GM12801 (cell line): ENCODE measurements at regions not wholly inside any gene's neighbourhood (a gene's known extent, or its start where the extent isn't known, plus 50 kb on each side); places are given as distances from the start of the nearest gene placed in this dataset.

Experiments
- TF ChIP-seq, protein P1 (sequence below): IDR thresholded peaks from one replicate; pipeline ENCODE4 v1.5.1; 2011; ENCODE audit warnings: control low read depth; ENCODE audit not compliant: insufficient read length; ENCODE audit errors: extremely low read depth

DNA sequence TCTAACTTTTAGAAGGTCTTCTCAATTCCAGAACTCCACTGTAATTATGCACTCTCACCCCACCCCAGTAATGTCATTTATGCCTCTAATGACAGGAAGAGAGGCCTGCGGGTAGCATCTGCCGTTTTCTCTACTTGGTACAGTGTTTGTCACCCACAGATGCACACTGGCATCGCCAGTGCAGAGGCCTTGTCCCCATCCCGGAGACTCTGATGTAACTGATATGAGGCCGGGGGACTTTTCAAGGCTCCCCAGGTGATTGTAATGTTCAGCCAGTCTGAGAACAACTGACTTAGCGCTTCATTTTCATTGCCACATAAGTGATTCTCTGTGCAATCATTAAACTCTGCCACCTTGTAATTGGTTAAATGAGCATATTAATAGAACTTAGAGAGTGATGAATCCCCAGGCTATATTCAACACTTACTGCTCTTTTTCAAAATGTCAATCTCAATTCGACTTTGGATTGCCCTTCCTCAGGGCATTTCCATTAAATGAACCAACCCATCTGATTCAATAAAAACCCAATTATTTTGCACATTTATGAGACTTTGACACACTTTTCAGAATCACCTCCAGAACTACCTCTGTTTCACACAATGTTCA, 113.2 kb downstream of the HERPUD2 start:
- TF ChIP-seq, protein P1, sequence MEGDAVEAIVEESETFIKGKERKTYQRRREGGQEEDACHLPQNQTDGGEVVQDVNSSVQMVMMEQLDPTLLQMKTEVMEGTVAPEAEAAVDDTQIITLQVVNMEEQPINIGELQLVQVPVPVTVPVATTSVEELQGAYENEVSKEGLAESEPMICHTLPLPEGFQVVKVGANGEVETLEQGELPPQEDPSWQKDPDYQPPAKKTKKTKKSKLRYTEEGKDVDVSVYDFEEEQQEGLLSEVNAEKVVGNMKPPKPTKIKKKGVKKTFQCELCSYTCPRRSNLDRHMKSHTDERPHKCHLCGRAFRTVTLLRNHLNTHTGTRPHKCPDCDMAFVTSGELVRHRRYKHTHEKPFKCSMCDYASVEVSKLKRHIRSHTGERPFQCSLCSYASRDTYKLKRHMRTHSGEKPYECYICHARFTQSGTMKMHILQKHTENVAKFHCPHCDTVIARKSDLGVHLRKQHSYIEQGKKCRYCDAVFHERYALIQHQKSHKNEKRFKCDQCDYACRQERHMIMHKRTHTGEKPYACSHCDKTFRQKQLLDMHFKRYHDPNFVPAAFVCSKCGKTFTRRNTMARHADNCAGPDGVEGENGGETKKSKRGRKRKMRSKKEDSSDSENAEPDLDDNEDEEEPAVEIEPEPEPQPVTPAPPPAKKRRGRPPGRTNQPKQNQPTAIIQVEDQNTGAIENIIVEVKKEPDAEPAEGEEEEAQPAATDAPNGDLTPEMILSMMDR: no peak

DNA sequence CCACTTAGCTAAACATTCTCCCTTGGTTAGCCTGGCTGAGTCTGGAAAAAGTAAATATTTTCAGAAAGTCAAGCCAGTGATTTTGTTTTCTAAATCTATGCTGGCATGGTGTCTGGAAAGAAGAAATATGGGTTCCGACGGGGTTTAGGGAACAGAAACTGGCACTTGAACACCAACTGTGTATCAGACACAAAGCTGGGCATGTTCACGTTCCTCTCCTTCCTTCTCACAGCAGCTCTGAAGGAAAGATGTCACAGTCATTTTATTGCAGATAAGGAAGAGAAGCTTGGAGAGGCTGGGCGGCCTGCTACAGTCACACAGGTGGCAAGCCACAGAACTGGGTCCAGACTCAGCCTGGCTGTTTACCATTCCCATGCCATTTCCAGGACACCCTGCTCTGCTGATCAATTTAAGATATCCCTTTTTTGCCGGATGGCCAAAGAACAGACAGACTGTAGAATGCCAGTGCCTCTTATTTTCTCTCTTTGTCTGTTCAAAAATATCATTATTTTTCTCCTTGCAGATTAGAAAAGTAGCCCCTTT, 118.8 kb downstream of the HERPUD2 start:
- TF ChIP-seq, protein P1: no peak

DNA sequence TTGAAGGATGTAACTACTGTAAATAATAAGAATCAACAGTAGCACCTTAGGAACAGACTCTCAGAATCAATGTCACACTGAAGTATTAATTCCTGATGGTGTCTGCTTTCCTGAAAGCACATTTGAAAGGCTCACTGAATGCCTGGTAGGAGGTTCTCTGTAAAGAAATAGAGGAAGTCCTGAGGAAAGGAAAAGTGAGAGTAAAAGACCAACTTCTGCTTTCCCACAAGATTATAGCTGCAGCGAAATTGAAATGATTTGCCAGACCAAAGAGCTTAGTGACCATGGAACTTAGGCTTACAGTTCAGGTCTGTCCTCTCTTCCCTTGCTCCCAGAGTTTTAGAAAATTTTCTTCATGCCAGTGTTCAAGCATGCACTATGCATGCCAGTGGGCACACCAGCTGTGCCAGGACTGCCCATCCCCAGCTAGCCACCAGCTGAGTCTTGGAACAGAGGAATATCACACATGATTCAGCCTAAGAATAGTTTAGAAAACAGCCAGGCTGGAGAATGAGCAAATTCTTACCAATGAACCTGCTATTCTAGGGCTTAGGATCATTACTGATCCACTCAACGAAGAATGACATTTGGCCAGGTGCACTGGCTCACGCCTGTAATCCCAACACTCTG, 123.2 kb downstream of the HERPUD2 start:
- TF ChIP-seq, protein P1: no peak

DNA sequence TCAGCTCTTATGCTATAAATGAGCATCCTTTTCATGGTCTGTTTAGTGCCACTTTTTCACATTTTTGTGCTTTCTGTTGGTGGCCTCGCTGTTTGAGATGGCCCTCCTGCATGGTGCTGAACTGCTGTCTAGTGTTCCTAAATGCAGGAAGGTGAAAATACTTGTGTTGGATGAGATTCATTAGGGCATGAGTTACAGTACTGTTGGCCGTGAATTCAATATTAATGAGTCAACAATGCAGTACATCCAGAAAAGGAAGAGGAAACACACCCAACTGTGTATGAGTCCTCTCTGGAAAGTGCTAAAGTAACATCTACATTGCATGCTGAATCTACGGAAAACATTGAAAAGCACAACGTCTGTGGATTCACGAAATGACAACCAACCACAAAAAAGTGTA, 124.0 kb downstream of the HERPUD2 start:
- TF ChIP-seq, protein P1: no peak

DNA sequence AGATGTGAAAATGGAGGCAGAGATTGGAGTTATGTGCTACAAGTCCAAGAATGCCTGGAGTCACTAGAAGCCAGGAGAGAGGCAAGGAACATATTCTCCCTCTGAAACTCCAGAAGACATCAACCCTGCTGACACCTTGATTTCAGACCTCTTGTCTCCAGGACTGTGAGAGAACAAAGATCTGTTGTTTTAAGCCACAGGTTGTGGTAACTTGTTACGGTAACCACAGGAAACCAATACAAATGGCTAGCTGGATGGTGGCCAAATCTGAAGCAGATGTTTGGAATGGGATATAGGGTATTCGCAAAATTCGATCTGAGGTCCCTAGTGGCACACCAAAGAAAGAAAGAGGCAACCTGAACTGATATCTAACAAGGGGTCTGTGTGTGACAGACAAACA, 129.0 kb downstream of the HERPUD2 start:
- TF ChIP-seq, protein P1: no peak

DNA sequence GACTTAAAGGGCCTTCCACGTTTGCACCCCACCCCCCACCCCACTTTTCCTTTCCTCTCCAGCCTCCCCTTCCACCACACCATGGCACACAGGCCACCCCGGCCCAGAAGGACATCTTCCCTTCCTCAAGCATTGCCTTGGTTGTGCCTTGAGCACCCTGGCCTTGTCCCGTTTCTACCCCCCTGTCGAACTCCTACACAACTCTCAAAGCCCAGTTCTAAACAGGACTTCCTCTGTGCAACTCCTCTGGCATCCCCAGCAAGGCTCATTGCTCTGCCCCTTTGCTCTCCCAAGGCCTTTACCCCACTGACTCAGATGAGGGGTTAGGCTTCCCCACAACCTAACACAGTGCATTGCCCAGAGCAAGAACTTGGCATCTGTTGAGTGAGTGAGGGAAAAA, 136.1 kb downstream of the HERPUD2 start:
- TF ChIP-seq, protein P1: no peak

DNA sequence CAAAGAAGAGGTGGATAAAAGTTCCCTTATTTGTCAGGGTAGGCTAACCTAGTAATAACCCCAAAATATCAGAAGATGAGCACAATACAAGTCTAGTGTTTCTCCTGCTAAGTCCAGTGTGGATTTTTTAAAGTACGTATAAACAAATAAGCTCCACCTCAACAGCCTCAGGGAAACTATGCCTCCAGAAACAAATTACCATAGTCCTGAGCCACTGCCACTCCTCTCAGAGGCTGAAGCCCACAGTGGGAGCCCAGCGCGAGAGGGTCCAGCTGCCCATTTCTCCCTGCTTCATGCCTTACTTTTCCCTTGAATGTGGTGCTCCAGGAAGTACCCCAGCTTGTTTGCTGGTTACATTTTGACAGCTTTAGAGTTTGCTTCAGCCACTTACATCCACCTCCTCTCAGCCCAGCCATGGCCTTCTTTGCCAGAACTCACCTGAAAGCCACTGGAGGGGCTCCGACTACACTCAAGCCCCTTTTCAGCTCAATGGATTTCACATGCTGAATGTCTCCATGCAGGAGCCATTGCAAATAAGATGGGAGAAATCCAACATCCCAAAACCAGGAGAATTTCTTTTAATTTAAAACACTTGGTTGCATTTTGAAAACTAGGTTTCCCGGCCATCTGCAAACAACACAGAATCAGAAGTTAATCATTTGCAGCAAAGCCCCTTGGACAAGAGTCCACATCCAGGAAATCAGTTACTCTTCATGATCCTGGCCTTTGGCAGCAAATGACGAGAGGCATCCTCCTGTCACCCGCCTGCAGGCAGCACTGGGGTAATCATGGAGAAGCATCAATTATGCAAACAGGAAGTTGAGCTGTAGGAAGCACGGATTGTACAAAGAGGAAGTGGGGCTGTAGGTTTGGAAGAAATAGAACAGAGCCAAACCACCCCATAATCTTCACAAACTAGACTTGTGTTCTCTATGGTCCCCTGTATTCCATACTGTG, 138.1 kb downstream of the HERPUD2 start:
- TF ChIP-seq, protein P1: no peak
